ENCODE measurements at regions not wholly inside any gene's neighbourhood (a gene's known extent, or its start where the extent isn't known, plus 50 kb on each side); places are given as distances from the start of the nearest gene placed in this dataset.

DNA sequence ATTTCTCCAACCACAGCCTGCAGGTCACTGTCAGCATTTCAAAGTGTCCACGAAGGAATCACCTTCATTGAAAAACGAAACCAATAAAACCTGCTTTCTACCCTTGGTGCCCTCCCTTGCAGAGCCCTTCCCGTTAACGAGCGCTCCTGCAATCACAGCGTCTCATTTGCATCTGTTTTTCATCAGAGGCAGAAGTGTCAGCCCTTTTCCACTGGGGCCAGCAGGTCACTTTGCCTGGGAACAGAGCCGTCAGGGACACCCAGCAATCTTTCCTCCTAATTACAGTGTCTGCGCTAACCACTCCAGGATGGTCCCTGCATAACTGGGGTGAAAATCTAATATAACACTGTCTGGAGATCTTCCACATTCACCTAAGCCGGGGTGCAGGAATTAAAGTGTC lies 85.3 kb downstream of the PSMG1 start:
- Mint-ChIP-seq H3K4me1 (peaks cover 15% of the 10 kb centered on the region), H3K27me3 (ENCODE audit: insufficient read depth, low read depth, poor library complexity) (no peaks in the 10 kb centered on the region), H3K9me3 (peaks cover 8% of the 10 kb centered on the region), H3K27ac (no peak overlapping the region), H3K4me3 (no peak overlapping the region), H3K36me3 (ENCODE audit: low read depth) (peaks cover 3% of the 10 kb centered on the region; the same call in 1 of the 3 replicates)
- TF ChIP-seq POLR2AphosphoS5 (IDR thresholded peaks at IDR 0.05; ENCODE audit: low read depth) (no peak), STAT1 (IDR thresholded peaks at IDR 0.05; ENCODE audit: unreplicated experiment) (no peak), ZNF331 (CRISPR knock-in tag; IDR thresholded peaks at IDR 0.05; ENCODE audit: low read depth) (no peak), EZH2 (IDR thresholded peaks at IDR 0.05; ENCODE audit: low read depth, unreplicated experiment) (no peak)
- Histone ChIP-seq H3K4me2 (no peak overlapping the region), H3F3A (replicated peaks; ENCODE audit: low read depth) (no peaks in the 10 kb centered on the region), H3K9me2 (ENCODE audit: insufficient read depth) (peaks cover 6% of the 10 kb centered on the region; the same call in 1 of the 2 replicates), H3K27me3 (ENCODE audit: insufficient read depth) (no peaks in the 10 kb centered on the region), H3K27ac (ENCODE audit: low read depth) (no peak overlapping the region), H3K4me1 (ENCODE audit: insufficient read depth) (peaks cover 9% of the 10 kb centered on the region; the same call in 1 of the 2 replicates), H2AFZ (peak overlapping the region; percentile 93; the same call in 1 of the 2 replicates), H3K79me2 (replicated peaks; ENCODE audit: insufficient read depth) (no peaks in the 10 kb centered on the region), H3K36me3 (ENCODE audit: insufficient read depth) (no peaks in the 10 kb centered on the region), H4K20me1 (replicated peaks; ENCODE audit: insufficient read depth) (no peaks in the 10 kb centered on the region), H3K4me3 (no peak overlapping the region)
- no peak for DNase-seq (ENCODE audit: low spot score)
- ATAC-seq: no peak; the same call in 2 of the 3 replicates

DNA sequence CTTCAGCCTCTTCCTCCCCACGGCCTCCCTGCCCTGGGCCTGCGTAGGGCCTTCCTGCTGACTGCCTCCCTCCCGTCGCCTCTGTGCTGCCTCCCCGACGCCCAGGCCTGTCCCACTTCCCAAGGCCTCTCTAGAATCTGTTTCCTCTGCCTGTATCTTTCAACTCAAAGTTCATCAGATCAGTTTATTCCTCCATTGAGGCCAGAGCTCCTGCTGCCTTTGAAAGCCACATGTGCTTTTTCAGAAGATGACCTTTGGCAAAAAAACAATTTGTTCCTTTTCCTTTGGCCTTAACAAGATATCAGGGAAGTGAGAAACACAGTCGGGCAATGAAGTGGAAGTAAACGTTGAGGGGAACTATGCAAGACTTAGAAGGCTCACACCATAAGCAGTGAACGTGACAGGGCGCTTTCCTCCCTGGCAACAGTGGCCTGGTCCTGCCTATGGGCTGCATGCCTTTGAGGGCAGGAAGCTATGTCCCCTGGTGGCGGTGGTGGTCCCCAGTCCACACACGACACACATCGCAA lies 85.9 kb downstream of the PSMG1 start:
- Histone ChIP-seq H3F3A (replicated peaks; ENCODE audit: low read depth) (no peaks in the 10 kb centered on the region), H3K4me3 (no peak overlapping the region), H2AFZ (peak overlapping the region; percentile 28; the same call in 1 of the 2 replicates), H3K36me3 (ENCODE audit: insufficient read depth) (no peaks in the 10 kb centered on the region), H3K9me2 (ENCODE audit: insufficient read depth) (peaks cover 6% of the 10 kb centered on the region; the same call in 1 of the 2 replicates), H3K79me2 (replicated peaks; ENCODE audit: insufficient read depth) (no peaks in the 10 kb centered on the region), H3K4me2 (no peak overlapping the region), H3K27me3 (ENCODE audit: insufficient read depth) (no peaks in the 10 kb centered on the region), H3K27ac (ENCODE audit: low read depth) (no peak overlapping the region), H3K4me1 (ENCODE audit: insufficient read depth) (peaks cover 3% of the 10 kb centered on the region; the same call in 1 of the 2 replicates), H4K20me1 (replicated peaks; ENCODE audit: insufficient read depth) (no peaks in the 10 kb centered on the region)
- peaks cover 15% of the 10 kb centered on the region for H3K4me1 Mint-ChIP-seq
- peaks cover 3% of the 10 kb centered on the region; the same call in 1 of the 3 replicates for H3K36me3 Mint-ChIP-seq (ENCODE audit: low read depth)
- peak; percentile 23; the same call in 2 of the 3 replicates for ATAC-seq
- H3K27me3 Mint-ChIP-seq (ENCODE audit: insufficient read depth, low read depth, poor library complexity): no peaks in the 10 kb centered on the region
- no peak for TF ChIP-seq ZNF331 (CRISPR knock-in tag; IDR thresholded peaks at IDR 0.05; ENCODE audit: low read depth)
- TF ChIP-seq, protein P1, sequence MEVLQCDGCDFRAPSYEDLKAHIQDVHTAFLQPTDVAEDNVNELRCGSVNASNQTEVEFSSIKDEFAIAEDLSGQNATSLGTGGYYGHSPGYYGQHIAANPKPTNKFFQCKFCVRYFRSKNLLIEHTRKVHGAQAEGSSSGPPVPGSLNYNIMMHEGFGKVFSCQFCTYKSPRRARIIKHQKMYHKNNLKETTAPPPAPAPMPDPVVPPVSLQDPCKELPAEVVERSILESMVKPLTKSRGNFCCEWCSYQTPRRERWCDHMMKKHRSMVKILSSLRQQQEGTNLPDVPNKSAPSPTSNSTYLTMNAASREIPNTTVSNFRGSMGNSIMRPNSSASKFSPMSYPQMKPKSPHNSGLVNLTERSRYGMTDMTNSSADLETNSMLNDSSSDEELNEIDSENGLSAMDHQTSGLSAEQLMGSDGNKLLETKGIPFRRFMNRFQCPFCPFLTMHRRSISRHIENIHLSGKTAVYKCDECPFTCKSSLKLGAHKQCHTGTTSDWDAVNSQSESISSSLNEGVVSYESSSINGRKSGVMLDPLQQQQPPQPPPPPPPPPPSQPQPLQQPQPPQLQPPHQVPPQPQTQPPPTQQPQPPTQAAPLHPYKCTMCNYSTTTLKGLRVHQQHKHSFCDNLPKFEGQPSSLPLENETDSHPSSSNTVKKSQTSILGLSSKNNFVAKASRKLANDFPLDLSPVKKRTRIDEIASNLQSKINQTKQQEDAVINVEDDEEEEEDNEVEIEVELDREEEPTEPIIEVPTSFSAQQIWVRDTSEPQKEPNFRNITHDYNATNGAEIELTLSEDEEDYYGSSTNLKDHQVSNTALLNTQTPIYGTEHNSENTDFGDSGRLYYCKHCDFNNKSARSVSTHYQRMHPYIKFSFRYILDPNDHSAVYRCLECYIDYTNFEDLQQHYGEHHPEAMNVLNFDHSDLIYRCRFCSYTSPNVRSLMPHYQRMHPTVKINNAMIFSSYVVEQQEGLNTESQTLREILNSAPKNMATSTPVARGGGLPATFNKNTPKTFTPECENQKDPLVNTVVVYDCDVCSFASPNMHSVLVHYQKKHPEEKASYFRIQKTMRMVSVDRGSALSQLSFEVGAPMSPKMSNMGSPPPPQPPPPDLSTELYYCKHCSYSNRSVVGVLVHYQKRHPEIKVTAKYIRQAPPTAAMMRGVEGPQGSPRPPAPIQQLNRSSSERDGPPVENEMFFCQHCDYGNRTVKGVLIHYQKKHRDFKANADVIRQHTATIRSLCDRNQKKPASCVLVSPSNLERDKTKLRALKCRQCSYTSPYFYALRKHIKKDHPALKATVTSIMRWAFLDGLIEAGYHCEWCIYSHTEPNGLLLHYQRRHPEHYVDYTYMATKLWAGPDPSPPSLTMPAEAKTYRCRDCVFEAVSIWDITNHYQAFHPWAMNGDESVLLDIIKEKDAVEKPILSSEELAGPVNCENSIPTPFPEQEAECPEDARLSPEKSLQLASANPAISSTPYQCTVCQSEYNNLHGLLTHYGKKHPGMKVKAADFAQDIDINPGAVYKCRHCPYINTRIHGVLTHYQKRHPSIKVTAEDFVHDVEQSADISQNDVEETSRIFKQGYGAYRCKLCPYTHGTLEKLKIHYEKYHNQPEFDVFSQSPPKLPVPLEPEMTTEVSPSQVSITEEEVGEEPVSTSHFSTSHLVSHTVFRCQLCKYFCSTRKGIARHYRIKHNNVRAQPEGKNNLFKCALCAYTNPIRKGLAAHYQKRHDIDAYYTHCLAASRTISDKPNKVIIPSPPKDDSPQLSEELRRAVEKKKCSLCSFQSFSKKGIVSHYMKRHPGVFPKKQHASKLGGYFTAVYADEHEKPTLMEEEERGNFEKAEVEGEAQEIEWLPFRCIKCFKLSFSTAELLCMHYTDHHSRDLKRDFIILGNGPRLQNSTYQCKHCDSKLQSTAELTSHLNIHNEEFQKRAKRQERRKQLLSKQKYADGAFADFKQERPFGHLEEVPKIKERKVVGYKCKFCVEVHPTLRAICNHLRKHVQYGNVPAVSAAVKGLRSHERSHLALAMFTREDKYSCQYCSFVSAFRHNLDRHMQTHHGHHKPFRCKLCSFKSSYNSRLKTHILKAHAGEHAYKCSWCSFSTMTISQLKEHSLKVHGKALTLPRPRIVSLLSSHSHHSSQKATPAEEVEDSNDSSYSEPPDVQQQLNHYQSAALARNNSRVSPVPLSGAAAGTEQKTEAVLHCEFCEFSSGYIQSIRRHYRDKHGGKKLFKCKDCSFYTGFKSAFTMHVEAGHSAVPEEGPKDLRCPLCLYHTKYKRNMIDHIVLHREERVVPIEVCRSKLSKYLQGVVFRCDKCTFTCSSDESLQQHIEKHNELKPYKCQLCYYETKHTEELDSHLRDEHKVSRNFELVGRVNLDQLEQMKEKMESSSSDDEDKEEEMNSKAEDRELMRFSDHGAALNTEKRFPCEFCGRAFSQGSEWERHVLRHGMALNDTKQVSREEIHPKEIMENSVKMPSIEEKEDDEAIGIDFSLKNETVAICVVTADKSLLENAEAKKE (CRISPR knock-in tag; IDR thresholded peaks at IDR 0.05): no peak
- H3K27ac Mint-ChIP-seq: no peak overlapping the region
- peaks cover 8% of the 10 kb centered on the region for H3K9me3 Mint-ChIP-seq
- no peak overlapping the region for H3K4me3 Mint-ChIP-seq
- DNase-seq (ENCODE audit: low spot score): no peak
